GM13976 (cell line): ENCODE measurements at regions not wholly inside any gene's neighbourhood (a gene's known extent, or its start where the extent isn't known, plus 50 kb on each side); places are given as distances from the start of the nearest gene placed in this dataset.

Source experiments
- DNase-seq: peaks from one replicate; pipeline ENCODE4 v3.0.0; 2012; ENCODE audit warnings: low spot score
- CTCF ChIP-seq: IDR thresholded peaks from 2 replicates; pipeline ENCODE4 v1.5.1; 2012; ENCODE audit warnings: borderline replicate concordance, mild to moderate bottlenecking; ENCODE audit not compliant: insufficient read depth; ENCODE audit errors: extremely low read depth, missing control alignments, control extremely low read depth
- in situ Hi-C: fragments of 300-500 bp; cut with MboI; formaldehyde crosslinking; loops from one replicate; pipeline ENCODE4 v1.12.0; 2022; ENCODE audit warnings: low sequenced_read_pairs, mixed read lengths, inconsistent platforms; ENCODE audit not compliant: unreplicated experiment

- DNase-seq: no peak
- in situ Hi-C loops: no loop called here
- no peak for TF ChIP-seq CTCF
These were observed 856.9 kb downstream of the EPHA3 start for GRCh38 chr3:89964347-89964746.

GRCh38 chr3:89966877-89967665 is 859.6 kb downstream of the EPHA3 start:
- in situ Hi-C loops: no loop called here
- DNase-seq: no peak
- no peak for TF ChIP-seq CTCF

- no peak for DNase-seq
- in situ Hi-C loops: no loop called here
- TF ChIP-seq CTCF: no peak
These were observed 863.9 kb downstream of the EPHA3 start for GRCh38 chr3:89971329-89971728.

GRCh38 chr3:89973156-89973555 is 865.7 kb downstream of the EPHA3 start:
- no peak for TF ChIP-seq CTCF
- DNase-seq: no peak
- in situ Hi-C loops: no loop called here

- in situ Hi-C loops: no loop called here
- DNase-seq: no peak
These were observed 867.6 kb downstream of the EPHA3 start for GRCh38 chr3:89974903-89975519.

GRCh38 chr3:89983449-89983848 is 876.0 kb downstream of the EPHA3 start:
- in situ Hi-C loops: no loop called here
- TF ChIP-seq CTCF: no peak
- no peak for DNase-seq

More at GRCh38 chr3:89974903-89975519, 867.6 kb downstream of the EPHA3 start:
- TF ChIP-seq CTCF: no peak
